Esophagus squamous epithelium (tissue), 5 donors: ENCODE measurements at regions not wholly inside any gene's neighbourhood (a gene's known extent, or its start where the extent isn't known, plus 50 kb on each side); places are given as distances from the start of the nearest gene placed in this dataset.

Source experiments
- DNase-seq: peaks from one replicate; lab custom pipeline; 2025; lab: John Stamatoyannopoulos, UW
- H3K27ac ChIP-seq, 4 donors: fragments of 200-600 bp; sonication (generic); one replicate each; pipeline ENCODE4 v1.5.1; 2016 to 2019; ENCODE audit warnings: mild to moderate bottlenecking in 1 of 4
- H3K27me3 ChIP-seq, 4 donors: fragments of 200-600 bp; sonication (generic); 1 replicate in 3 of 4; 2 replicates in 1 of 4; pipeline versions ENCODE4 v1.5.1 to v1.6.0; 2017 to 2021; ENCODE audit warnings: antibody characterized with exemption in 1 of 4
- H3K36me3 ChIP-seq, 3 donors: fragments of 200-600 bp; sonication (generic); one replicate each; pipeline ENCODE4 v1.5.1; 2016 to 2019
- H3K4me1 ChIP-seq, 3 donors: fragments of 200-600 bp; sonication (generic); one replicate each; pipeline ENCODE4 v1.5.1; 2017 to 2019
- H3K4me3 ChIP-seq, 4 donors: fragments of 200-600 bp; sonication (generic); 1 replicate in 3 of 4; 2 replicates in 1 of 4; pipeline ENCODE4 v1.5.1; 2016 to 2019; ENCODE audit warnings: mild to moderate bottlenecking in 2 of 4, moderate library complexity in 1 of 4
- H3K9me3 ChIP-seq, 3 donors: fragments of 200-600 bp; sonication (generic); one replicate each; pipeline ENCODE4 v1.5.1; 2016 to 2019
- POLR2A ChIP-seq, 4 donors: fragments of 450-650 bp; IDR thresholded peaks; one replicate each; pipeline ENCODE4 v1.6.1; 2017; ENCODE audit warnings: antibody characterized with exemption in 4 of 4, mild to moderate bottlenecking in 4 of 4, moderate library complexity in 3 of 4
- WGBS, 2 donors: methylation state at CpG; one replicate each; pipeline ENCODE4 v1.1.5; 2018; 5-methylcytosine and 5-hydroxymethylcytosine counted together
- intact Hi-C: fragments of 100-400 bp; cut with DNase I; formaldehyde crosslinking; loops from one replicate; pipeline ENCODE4 v1.15.0; 2022
- TF ChIP-seq, protein P1 (sequence below), 6 experiments: fragments of 450-650 bp in 4 of 6; fragments of 200-600 bp in 2 of 6; sonication (generic) in 2 of 6; IDR thresholded peaks; one replicate each; pipeline ENCODE4 v1.5.1; 2016 to 2019; ENCODE audit warnings: antibody characterized with exemption in 6 of 6, mild to moderate bottlenecking in 4 of 6, moderate library complexity in 4 of 6
- donor health status: DM: yes; HTN: yes; CAD: no.

DNA sequence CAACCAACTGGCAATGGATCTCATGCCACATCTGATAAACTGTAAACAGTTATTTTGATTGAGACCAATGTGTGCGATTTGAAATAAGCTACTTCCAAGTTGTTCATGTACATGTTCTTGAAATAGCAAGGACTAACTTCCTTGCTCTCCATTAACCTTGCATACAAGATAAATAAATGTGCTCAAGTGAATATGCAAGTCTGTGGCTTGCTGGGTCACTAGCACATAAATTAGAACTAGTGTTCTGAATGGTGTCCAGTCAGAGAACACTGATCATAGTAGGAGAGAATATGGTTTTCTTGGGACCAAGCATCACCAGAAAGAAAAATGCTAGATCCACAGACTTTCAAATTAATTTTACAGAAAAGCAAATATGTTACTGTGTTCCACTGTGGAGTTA lies 640.0 kb upstream of the CCDC54 start:
- intact Hi-C loops, result no loop called here
- WGBS, 2 donors, result 87 to 95% methylated on average over 1 of the region's 1 CpG

DNA sequence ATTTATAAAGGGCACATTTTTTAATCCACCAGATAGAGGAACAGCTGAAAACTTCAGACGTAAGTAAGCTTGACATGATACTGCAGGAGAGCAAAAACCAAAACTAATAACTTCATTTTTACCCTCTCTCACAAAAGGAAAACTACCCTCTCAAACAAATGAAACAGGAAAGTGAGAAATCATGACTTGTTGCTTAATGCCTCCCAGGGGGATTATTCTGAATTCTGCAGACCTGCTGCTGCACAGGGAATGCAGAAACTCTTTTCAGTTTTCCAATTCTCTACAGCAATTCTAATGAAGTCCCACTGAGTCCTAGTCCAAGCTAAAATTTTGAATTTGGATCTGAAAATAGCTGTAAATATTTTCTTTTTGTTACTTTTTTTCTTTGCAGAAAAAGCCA lies 637.1 kb upstream of the CCDC54 start:
- no peak overlapping the region for H3K4me3 ChIP-seq
- 50 to 88% methylated on average over 1 of the region's 1 CpG for WGBS, 2 donors
- H3K9me3 ChIP-seq, result no peaks in the 10 kb centered on the region
- H3K4me1 ChIP-seq, result no peaks in the 10 kb centered on the region
- TF ChIP-seq, protein P1, sequence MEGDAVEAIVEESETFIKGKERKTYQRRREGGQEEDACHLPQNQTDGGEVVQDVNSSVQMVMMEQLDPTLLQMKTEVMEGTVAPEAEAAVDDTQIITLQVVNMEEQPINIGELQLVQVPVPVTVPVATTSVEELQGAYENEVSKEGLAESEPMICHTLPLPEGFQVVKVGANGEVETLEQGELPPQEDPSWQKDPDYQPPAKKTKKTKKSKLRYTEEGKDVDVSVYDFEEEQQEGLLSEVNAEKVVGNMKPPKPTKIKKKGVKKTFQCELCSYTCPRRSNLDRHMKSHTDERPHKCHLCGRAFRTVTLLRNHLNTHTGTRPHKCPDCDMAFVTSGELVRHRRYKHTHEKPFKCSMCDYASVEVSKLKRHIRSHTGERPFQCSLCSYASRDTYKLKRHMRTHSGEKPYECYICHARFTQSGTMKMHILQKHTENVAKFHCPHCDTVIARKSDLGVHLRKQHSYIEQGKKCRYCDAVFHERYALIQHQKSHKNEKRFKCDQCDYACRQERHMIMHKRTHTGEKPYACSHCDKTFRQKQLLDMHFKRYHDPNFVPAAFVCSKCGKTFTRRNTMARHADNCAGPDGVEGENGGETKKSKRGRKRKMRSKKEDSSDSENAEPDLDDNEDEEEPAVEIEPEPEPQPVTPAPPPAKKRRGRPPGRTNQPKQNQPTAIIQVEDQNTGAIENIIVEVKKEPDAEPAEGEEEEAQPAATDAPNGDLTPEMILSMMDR (IDR thresholded peaks at IDR 0.05), result no peak
- TF ChIP-seq POLR2A (IDR thresholded peaks at IDR 0.05), result no peak
- DNase-seq, result no peak
- H3K27ac ChIP-seq, result no peak overlapping the region
- H3K27me3 ChIP-seq, result no peaks in the 10 kb centered on the region
- intact Hi-C loops, result no loop called here
- H3K36me3 ChIP-seq, result no peaks in the 10 kb centered on the region

More for the DNA sequence above, 640.0 kb upstream of the CCDC54 start:
- no peak for TF ChIP-seq POLR2A (IDR thresholded peaks at IDR 0.05)
- TF ChIP-seq, protein P1 (IDR thresholded peaks at IDR 0.05), result no peak
- H3K9me3 ChIP-seq, result no peaks in the 10 kb centered on the region
- no peak overlapping the region for H3K4me3 ChIP-seq
- no peaks in the 10 kb centered on the region for H3K4me1 ChIP-seq
- H3K36me3 ChIP-seq, result no peaks in the 10 kb centered on the region
- no peaks in the 10 kb centered on the region for H3K27me3 ChIP-seq
- DNase-seq, result no peak
- H3K27ac ChIP-seq, result no peak overlapping the region

DNA sequence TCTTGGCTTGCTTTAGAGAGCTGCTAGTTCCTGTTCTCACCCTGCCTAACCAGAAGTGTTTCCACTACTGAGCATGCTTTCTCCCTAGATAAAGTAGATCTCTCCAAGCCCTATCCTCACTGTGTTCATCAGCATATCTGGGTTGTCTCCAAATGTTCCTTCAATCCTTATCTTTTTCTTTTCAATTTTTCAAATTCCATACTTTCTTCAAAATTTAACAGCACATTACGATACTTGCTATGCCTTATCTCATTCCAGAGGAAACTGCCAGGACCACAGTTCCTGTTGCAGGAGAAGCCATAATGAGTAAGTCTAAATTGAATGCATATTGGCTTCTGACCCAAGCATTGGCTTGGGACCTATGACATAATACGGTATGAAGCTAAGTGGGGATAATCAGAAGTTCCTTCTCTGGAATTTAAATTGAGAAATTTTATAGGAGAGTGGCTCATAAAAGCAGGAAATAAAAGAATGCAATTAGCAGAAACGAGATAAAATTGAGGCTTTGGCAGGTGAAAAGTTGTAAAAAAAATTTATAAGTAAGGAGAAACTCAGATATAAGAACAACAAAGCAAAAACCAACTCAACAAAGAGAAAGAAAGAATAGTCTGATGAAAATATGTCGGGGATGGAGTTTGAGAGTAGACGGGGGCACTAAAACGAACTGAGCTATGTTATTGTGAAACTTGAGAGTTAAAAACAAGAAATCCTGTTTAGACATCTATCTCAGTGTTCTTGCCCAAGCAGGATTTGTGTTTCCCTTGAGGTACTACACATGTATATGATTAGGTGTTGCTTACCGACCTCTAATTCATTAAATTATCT lies 631.7 kb upstream of the CCDC54 start:
- Histone ChIP-seq H3K4me3 (no peak overlapping the region), H3K4me1 (no peaks in the 10 kb centered on the region), H3K27ac (no peak overlapping the region), H3K27me3 (no peaks in the 10 kb centered on the region), H3K36me3 (no peaks in the 10 kb centered on the region), H3K9me3 (no peaks in the 10 kb centered on the region)
- 70 to 76% methylated on average over 7 of the region's 7 CpGs for WGBS, 2 donors
- TF ChIP-seq POLR2A (IDR thresholded peaks at IDR 0.05), result no peak
- TF ChIP-seq, protein P1 (IDR thresholded peaks at IDR 0.05), result no peak
- intact Hi-C loops, result no loop called here
- DNase-seq, result no peak

DNA sequence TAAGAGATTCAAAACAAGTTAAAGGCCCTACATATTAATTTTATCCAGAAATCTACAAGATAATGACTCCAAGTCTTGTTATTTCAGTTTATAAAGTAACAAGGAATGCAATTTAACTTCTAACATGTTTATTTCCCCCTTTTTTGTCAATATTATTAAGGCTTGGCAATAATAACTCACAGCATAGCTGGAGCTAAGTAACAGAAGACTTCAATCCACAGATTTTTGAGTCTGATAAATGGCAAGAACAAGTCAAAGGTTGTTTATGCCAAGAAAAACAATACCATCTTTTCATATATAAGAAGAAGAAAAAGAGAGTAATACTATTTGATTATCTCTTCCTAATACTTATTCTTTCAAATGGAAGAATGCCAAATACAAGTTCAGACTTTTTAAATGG lies 631.0 kb upstream of the CCDC54 start:
- Histone ChIP-seq H3K36me3 (no peaks in the 10 kb centered on the region), H3K27me3 (no peaks in the 10 kb centered on the region), H3K4me3 (no peak overlapping the region), H3K27ac (no peak overlapping the region), H3K4me1 (no peaks in the 10 kb centered on the region), H3K9me3 (no peaks in the 10 kb centered on the region)
- intact Hi-C loops, result no loop called here
- DNase-seq, result no peak
- no peak for TF ChIP-seq POLR2A (IDR thresholded peaks at IDR 0.05)
- TF ChIP-seq, protein P1 (IDR thresholded peaks at IDR 0.05), result no peak

DNA sequence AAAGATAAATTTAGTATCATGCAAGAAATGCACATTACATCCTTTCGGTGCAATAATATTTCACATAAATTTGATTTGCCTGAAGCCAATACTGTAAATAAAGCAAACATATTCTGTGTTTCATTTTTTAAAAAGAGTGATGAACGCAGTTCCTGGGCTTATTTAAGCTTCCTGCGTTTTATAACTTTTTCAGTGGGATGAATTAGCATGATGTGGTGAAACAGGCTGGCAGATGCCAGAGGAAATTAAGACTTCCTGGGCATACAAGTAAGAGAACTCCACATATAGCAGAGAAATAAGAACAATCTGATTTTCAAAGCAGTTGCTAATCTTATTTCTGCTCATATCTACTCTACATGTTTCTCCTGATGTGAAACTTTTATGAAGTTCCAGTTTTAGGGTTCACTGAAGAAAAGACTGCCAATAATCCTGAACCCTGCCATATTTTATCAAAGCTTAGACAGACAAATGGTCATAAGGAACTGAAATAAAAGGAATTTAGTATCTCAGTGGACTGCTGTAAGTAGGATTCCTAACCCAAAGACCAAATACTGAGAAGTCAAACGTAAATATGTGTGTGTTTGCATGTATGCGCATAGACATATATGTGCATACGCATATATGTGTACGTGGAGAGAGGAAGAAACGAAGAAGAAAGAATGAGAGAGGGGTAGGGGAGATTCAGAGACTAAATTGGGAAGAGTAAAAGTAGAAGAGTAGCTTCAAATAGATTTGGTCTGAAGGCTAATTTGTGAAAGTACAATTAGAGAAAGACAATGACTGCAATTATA lies 628.6 kb upstream of the CCDC54 start:
- intact Hi-C loops, result no loop called here
- H3K9me3 ChIP-seq, result no peaks in the 10 kb centered on the region
- H3K36me3 ChIP-seq, result no peaks in the 10 kb centered on the region
- DNase-seq, result no peak
- TF ChIP-seq, protein P1 (IDR thresholded peaks at IDR 0.05), result no peak
- TF ChIP-seq POLR2A (IDR thresholded peaks at IDR 0.05), result no peak
- no peaks in the 10 kb centered on the region for H3K4me1 ChIP-seq
- H3K4me3 ChIP-seq, result no peak overlapping the region
- H3K27me3 ChIP-seq, result no peaks in the 10 kb centered on the region
- H3K27ac ChIP-seq, result no peak overlapping the region
- WGBS, 2 donors, result 76 to 78% methylated on average over 8 of the region's 8 CpGs
